GM23338 (cell line): ENCODE measurements at regions not wholly inside any gene's neighbourhood (a gene's known extent, or its start where the extent isn't known, plus 50 kb on each side); places are given as distances from the start of the nearest gene placed in this dataset.

Experiments used
- ATAC-seq: fragments of 200-7000 bp; cut with Tn5 transposase; 3 replicates; pipeline ENCODE4 v1.9.1; 2020
- DNase-seq: peaks from one replicate; pipeline ENCODE4 v3.0.0-alpha.2; 2015; ENCODE audit warnings: low spot score
- H2AFZ ChIP-seq: fragments of 200-600 bp; sonication (generic); 2 replicates; pipeline ENCODE4 v1.8.0; 2016; ENCODE audit warnings: antibody characterized with exemption, mild to moderate bottlenecking, moderate library complexity
- H3F3A ChIP-seq: fragments of 200-600 bp; sonication (generic); replicated peaks from 2 replicates; pipeline ENCODE4 v1.8.0; 2017; ENCODE audit warnings: antibody characterized with exemption, mixed run types, low read depth
- H3K27ac ChIP-seq: fragments of 200-600 bp; sonication (generic); 2 replicates; pipeline ENCODE4 v1.6.1; 2016; ENCODE audit warnings: low read depth
- H3K27me3 ChIP-seq: fragments of 200-600 bp; sonication (generic); 2 replicates; pipeline ENCODE4 v1.8.0; 2016; ENCODE audit warnings: mild to moderate bottlenecking, mixed run types, moderate library complexity; ENCODE audit not compliant: insufficient read depth
- H3K36me3 ChIP-seq: fragments of 200-600 bp; sonication (generic); 2 replicates; pipeline ENCODE4 v1.8.0; 2016; ENCODE audit warnings: mild to moderate bottlenecking; ENCODE audit not compliant: insufficient read depth
- H3K4me1 ChIP-seq: fragments of 200-600 bp; sonication (generic); 2 replicates; pipeline ENCODE4 v1.8.0; 2016; ENCODE audit warnings: mild to moderate bottlenecking, moderate library complexity; ENCODE audit not compliant: insufficient read depth
- H3K4me2 ChIP-seq: fragments of 200-600 bp; sonication (generic); 2 replicates; pipeline ENCODE4 v1.7.1; 2017; ENCODE audit warnings: mixed run types
- H3K4me3 ChIP-seq: fragments of 200-600 bp; sonication (generic); 2 replicates; pipeline ENCODE4 v1.6.1; 2016; ENCODE audit warnings: mixed run types
- H3K79me2 ChIP-seq: fragments of 200-600 bp; sonication (generic); replicated peaks from 2 replicates; pipeline ENCODE4 v1.8.0; 2017; ENCODE audit warnings: mild to moderate bottlenecking; ENCODE audit not compliant: insufficient read depth
- H3K9me2 ChIP-seq: fragments of 200-600 bp; sonication (generic); 2 replicates; pipeline ENCODE4 v1.8.0; 2017; ENCODE audit not compliant: insufficient read depth
- H4K20me1 ChIP-seq: fragments of 200-600 bp; sonication (generic); replicated peaks from 2 replicates; pipeline ENCODE4 v1.8.0; 2017; ENCODE audit warnings: mild to moderate bottlenecking; ENCODE audit not compliant: insufficient read depth
- H3K27ac Mint-ChIP-seq: 2 replicates; pipeline ENCODE4 v1.8.0; 2020; ENCODE audit warnings: inconsistent platforms, mild to moderate bottlenecking, moderate library complexity, mixed read lengths
- H3K27me3 Mint-ChIP-seq: 3 replicates; pipeline ENCODE4 v1.8.0; 2022; ENCODE audit warnings: low read depth, mild to moderate bottlenecking, moderate library complexity, mixed read lengths, inconsistent platforms; ENCODE audit not compliant: insufficient read depth, poor library complexity
- H3K36me3 Mint-ChIP-seq: 3 replicates; pipeline ENCODE4 v1.8.0; 2021; ENCODE audit warnings: low read depth, mild to moderate bottlenecking, inconsistent platforms, moderate library complexity, mixed read lengths
- H3K4me1 Mint-ChIP-seq: 3 replicates; pipeline ENCODE4 v1.8.0; 2020; ENCODE audit warnings: mild to moderate bottlenecking, inconsistent platforms, mixed read lengths
- H3K4me3 Mint-ChIP-seq: 3 replicates; pipeline ENCODE4 v1.8.0; 2021; ENCODE audit warnings: moderate library complexity, mild to moderate bottlenecking, inconsistent platforms, mixed read lengths
- H3K9me3 Mint-ChIP-seq: 3 replicates; pipeline ENCODE4 v1.8.0; 2020; ENCODE audit warnings: moderate library complexity, mild to moderate bottlenecking, inconsistent platforms, mixed read lengths
- CREB1 ChIP-seq: fragments of 250-450 bp; sonication (Bioruptor Pico); IDR thresholded peaks from 2 replicates; pipeline ENCODE4 v1.5.0; 2020; ENCODE audit warnings: low read depth, mild to moderate bottlenecking, moderate library complexity
- CTCF ChIP-seq, 2 experiments: fragments of 200-600 bp in 1 of 2; sonication (generic) in 1 of 2; conservative IDR thresholded peaks; 2 replicates each; pipeline versions ENCODE4 v1.5.1 to v1.6.1; 2016 to 2017; ENCODE audit warnings: antibody characterized with exemption in 2 of 2, low read depth in 2 of 2, mild to moderate bottlenecking in 2 of 2, moderate library complexity in 1 of 2
- ETS1 ChIP-seq: IDR thresholded peaks from 2 replicates; pipeline ENCODE4 v1.6.1; 2016; ENCODE audit warnings: antibody characterized with exemption
- EZH2 ChIP-seq: fragments of 200-600 bp; sonication (generic); IDR thresholded peaks from one replicate; pipeline ENCODE4 v1.8.0; 2017; ENCODE audit warnings: antibody characterized with exemption, mild to moderate bottlenecking, low read depth; ENCODE audit not compliant: unreplicated experiment
- JUNB ChIP-seq: IDR thresholded peaks from one replicate; pipeline ENCODE4 v1.6.1; 2016; ENCODE audit warnings: antibody characterized with exemption; ENCODE audit not compliant: unreplicated experiment
- NANOG ChIP-seq: IDR thresholded peaks from 2 replicates; pipeline ENCODE4 v1.6.1; 2016; ENCODE audit warnings: antibody characterized with exemption, borderline replicate concordance
- POLR2AphosphoS5 ChIP-seq: IDR thresholded peaks from 2 replicates; pipeline ENCODE4 v1.6.1; 2016; ENCODE audit warnings: antibody characterized with exemption, low read depth
- STAT1 ChIP-seq: IDR thresholded peaks from one replicate; pipeline ENCODE4 v1.6.1; 2016; ENCODE audit warnings: antibody characterized with exemption; ENCODE audit not compliant: unreplicated experiment
- ZNF114 ChIP-seq: fragments of 250-450 bp; sonication (Bioruptor Pico); IDR thresholded peaks from 2 replicates; pipeline ENCODE4 v1.5.0; 2020; ENCODE audit warnings: mild to moderate bottlenecking, moderate library complexity
- TF ChIP-seq, protein P1 (sequence below): IDR thresholded peaks from one replicate; pipeline ENCODE4 v1.6.1; 2018; ENCODE audit warnings: antibody characterized with exemption; ENCODE audit not compliant: unreplicated experiment

DNA sequence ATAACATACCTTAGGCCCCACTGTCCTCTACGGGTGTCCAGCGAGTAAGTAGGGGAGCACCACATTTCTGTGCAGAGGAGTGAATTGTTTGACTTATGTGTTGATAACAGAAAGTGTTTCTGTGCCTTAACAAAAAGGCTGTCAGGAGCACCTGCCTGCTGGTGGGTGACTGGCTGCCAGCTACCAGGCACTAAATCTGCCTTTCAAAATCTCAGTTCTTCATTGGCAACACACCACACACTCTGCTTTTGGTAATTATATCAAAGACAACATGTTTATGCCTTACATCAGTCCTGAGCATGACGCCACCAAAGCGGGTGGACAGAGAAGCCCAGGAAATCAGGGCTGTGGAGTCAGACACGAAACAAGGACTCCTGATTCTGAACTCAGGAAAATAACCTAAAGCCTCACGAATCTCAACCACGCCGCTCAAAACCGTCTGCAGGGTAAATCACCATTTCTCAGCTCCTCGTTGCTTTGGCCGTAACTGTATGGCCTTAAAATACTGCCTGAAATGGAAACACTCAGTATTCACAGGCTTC is 105.2 kb upstream of the SOX1 start:
- H3K27ac Mint-ChIP-seq, result no peak overlapping the region
- TF ChIP-seq STAT1, result no peak
- no peak for TF ChIP-seq ETS1
- no peak for TF ChIP-seq EZH2
- TF ChIP-seq JUNB, result no peak
- TF ChIP-seq, protein P1, sequence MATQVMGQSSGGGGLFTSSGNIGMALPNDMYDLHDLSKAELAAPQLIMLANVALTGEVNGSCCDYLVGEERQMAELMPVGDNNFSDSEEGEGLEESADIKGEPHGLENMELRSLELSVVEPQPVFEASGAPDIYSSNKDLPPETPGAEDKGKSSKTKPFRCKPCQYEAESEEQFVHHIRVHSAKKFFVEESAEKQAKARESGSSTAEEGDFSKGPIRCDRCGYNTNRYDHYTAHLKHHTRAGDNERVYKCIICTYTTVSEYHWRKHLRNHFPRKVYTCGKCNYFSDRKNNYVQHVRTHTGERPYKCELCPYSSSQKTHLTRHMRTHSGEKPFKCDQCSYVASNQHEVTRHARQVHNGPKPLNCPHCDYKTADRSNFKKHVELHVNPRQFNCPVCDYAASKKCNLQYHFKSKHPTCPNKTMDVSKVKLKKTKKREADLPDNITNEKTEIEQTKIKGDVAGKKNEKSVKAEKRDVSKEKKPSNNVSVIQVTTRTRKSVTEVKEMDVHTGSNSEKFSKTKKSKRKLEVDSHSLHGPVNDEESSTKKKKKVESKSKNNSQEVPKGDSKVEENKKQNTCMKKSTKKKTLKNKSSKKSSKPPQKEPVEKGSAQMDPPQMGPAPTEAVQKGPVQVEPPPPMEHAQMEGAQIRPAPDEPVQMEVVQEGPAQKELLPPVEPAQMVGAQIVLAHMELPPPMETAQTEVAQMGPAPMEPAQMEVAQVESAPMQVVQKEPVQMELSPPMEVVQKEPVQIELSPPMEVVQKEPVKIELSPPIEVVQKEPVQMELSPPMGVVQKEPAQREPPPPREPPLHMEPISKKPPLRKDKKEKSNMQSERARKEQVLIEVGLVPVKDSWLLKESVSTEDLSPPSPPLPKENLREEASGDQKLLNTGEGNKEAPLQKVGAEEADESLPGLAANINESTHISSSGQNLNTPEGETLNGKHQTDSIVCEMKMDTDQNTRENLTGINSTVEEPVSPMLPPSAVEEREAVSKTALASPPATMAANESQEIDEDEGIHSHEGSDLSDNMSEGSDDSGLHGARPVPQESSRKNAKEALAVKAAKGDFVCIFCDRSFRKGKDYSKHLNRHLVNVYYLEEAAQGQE, result no peak
- TF ChIP-seq NANOG, result no peak
- TF ChIP-seq POLR2AphosphoS5, result no peak
- no peak for TF ChIP-seq CTCF (conservative IDR thresholded peaks at IDR 0.05; ENCODE audit: low read depth in 2 of 2)
- H3K4me1 ChIP-seq, result no peaks in the 10 kb centered on the region
- DNase-seq, result no peak
- no peaks in the 10 kb centered on the region for H3K36me3 Mint-ChIP-seq
- H3K9me2 ChIP-seq, result no peaks in the 10 kb centered on the region
- H3K27me3 ChIP-seq, result no peaks in the 10 kb centered on the region
- H3K4me3 ChIP-seq, result no peak overlapping the region
- H3K36me3 ChIP-seq, result no peaks in the 10 kb centered on the region
- no peak overlapping the region for H3K27ac ChIP-seq
- H2AFZ ChIP-seq, result no peak overlapping the region
- no peaks in the 10 kb centered on the region for H3K27me3 Mint-ChIP-seq
- no peaks in the 10 kb centered on the region for H3K9me3 Mint-ChIP-seq
- H3K4me3 Mint-ChIP-seq, result no peak overlapping the region
- no peaks in the 10 kb centered on the region for H4K20me1 ChIP-seq
- H3K4me2 ChIP-seq, result no peak overlapping the region
- no peaks in the 10 kb centered on the region for H3K79me2 ChIP-seq
- no peak for ATAC-seq
- no peaks in the 10 kb centered on the region for H3F3A ChIP-seq
- no peaks in the 10 kb centered on the region for H3K4me1 Mint-ChIP-seq

DNA sequence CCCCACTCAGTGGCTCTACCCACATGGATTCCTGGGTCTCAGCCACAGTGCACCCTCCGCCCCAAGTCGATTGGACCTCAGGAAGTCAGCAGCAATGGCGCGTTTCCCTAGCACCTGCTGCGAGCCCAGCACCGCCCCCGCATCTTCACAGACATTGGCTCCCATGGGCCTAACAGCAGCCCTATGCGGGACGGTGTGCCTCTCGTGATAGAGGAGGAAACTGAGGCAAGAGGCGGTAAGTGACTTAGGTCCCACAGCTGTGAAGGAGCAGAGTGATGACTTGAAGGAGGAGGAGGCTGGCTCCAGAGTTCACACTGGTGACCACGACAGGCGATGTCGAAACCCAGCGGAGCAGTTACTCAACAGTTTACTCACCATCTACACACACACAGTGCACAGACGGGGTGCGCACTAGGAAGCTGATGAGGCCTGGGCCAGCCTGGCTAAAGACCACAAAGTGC is 104.5 kb upstream of the SOX1 start:
- no peaks in the 10 kb centered on the region for H3K27me3 ChIP-seq
- Mint-ChIP-seq H3K36me3 (no peaks in the 10 kb centered on the region), H3K4me3 (no peak overlapping the region), H3K27ac (no peak overlapping the region), H3K9me3 (no peaks in the 10 kb centered on the region), H3K27me3 (no peaks in the 10 kb centered on the region), H3K4me1 (no peaks in the 10 kb centered on the region)
- H3K4me1 ChIP-seq, result no peaks in the 10 kb centered on the region
- no peak overlapping the region for H3K4me3 ChIP-seq
- H3K9me2 ChIP-seq, result no peaks in the 10 kb centered on the region
- H3K79me2 ChIP-seq, result no peaks in the 10 kb centered on the region
- no peak overlapping the region for H3K27ac ChIP-seq
- DNase-seq, result no peak
- H3K4me2 ChIP-seq, result no peak overlapping the region
- H3F3A ChIP-seq, result no peaks in the 10 kb centered on the region
- no peak overlapping the region for H2AFZ ChIP-seq
- no peaks in the 10 kb centered on the region for H4K20me1 ChIP-seq
- ATAC-seq, result no peak
- H3K36me3 ChIP-seq, result no peaks in the 10 kb centered on the region
- TF ChIP-seq, protein P1, result no peak
- no peak for TF ChIP-seq EZH2
- TF ChIP-seq ZNF114 (CRISPR knock-in tag), result no peak
- no peak for TF ChIP-seq CREB1 (CRISPR knock-in tag)
- TF ChIP-seq STAT1, result no peak
- no peak for TF ChIP-seq CTCF (conservative IDR thresholded peaks at IDR 0.05; ENCODE audit: low read depth in 2 of 2)
- no peak for TF ChIP-seq NANOG
